ENCODE measurements at regions not wholly inside any gene's neighbourhood (a gene's known extent, or its start where the extent isn't known, plus 50 kb on each side); places are given as distances from the start of the nearest gene placed in this dataset.

DNA sequence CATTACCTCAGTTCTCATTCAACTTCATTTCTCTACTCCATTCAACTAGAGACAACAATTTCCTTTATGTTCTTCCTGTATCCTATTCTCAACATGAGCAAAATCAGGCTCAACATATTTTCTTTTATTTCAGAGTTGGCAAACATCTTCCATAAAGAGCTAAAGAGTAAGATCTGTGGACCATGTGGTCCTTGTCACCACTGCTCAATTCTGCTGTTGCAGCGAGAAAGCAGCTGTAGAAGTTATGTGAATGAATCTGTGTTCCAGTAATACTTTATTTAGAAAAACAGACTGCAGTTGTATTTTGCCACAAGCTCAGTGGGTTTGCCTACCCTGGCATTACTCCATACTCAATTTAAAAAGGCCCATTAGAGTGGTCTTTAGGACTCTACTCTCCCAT is 2057.3 kb downstream of the ARAP2 start:
- TF ChIP-seq CTCF (IDR thresholded peaks at IDR 0.05) (no peak), POLR2AphosphoS5 (IDR thresholded peaks at IDR 0.05) (no peak)
